ENCODE measurements at regions not wholly inside any gene's neighbourhood (a gene's known extent, or its start where the extent isn't known, plus 50 kb on each side); places are given as distances from the start of the nearest gene placed in this dataset.
"Not testable (repeated sequence)": the region's sequence is repeated elsewhere in the genome, so short reads cannot be mapped to it uniquely, and the experiment has no call there.

GRCh38 chr5:156004754-156005153 lies 322.2 kb upstream of the SGCD start:
- DNase-seq: no peak

GRCh38 chr5:156006026-156006647 lies 320.8 kb upstream of the SGCD start:
- DNase-seq: no peak

DNA sequence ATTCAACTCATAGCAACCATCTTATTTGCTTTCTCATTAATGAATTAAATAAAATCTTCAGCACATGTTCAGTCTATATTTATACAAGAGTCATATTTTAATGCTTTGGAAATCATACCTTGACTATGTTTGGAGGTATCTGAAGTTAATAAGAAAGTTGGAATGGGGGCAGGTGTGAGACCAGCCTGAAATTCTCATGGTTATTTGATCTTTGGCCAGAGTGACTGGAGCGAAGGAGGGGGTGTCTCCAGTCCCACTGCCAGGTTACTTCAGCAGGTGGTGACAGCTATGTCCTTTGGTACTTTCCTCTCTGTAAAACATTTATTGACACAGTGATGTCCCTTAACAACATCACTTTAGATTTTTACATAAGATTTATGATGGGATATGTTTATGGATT lies 318.1 kb upstream of the SGCD start:
- DNase-seq: no peak

- no peak for DNase-seq
Observed at GRCh38 chr5:156009583-156009982, 317.4 kb upstream of the SGCD start.

GRCh38 chr5:156015137-156015536 lies 311.8 kb upstream of the SGCD start:
- DNase-seq: no peak

DNA sequence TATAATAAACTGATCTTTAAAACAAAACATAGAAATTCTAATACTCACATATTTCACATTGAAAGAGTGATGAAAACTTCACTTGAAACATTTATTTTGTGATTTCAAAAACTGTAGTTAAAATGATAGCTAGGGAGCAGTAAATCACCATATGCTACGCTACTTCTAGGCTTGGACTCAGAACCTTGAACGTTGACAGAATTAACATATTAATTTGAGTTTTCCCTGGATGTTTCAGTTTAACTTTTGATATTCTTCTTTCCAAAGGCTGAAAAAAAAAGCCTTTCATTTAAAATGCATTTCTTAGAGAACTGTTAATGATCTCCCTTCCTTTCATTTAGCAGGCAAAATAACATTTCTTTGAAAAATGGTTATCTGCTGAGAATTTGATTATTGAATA lies 307.8 kb upstream of the SGCD start:
- no peak for DNase-seq

GRCh38 chr5:156019571-156020180 lies 307.3 kb upstream of the SGCD start:
- no peak for DNase-seq

GRCh38 chr5:156020647-156021046 lies 306.3 kb upstream of the SGCD start:
- DNase-seq: no peak

DNA sequence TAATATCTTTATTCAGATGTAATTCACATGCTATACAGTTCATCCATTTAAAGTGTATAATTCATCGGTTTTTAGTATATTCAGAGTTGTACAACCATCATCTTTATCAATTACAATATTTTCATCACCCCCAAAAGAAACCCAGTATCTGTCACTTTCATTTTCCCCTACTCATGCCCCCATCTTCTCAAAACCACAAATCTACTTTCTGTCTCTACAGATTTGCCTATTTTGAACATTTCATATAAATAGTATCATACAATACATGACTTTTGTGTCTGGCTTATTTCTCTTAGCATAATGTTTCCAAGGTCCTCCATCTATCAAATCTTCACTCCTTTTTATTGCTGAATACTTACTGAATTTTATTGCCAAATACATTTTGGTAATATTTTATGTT lies 305.1 kb upstream of the SGCD start:
- no peak for DNase-seq

DNA sequence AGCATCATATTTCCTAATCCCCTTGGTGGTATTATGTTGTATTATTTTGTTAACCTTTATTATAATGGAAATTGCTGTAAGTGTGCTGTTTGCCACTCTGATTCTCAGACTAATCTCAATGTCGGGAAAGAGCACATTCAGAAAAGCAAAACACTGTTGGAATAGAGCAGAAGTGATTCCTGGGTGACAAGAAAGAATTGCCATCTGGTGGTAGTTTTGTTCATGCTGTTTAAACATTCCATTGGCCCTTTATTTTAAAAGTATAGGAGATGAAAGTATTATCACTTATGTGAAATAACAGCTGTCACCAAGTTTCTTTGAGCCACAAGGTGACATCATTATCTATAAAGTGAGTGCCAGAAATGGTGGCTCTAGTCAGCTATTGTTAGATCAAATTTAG lies 301.3 kb upstream of the SGCD start:
- no peak for DNase-seq

GRCh38 chr5:156031181-156031580 lies 295.8 kb upstream of the SGCD start:
- no peak for DNase-seq

DNA sequence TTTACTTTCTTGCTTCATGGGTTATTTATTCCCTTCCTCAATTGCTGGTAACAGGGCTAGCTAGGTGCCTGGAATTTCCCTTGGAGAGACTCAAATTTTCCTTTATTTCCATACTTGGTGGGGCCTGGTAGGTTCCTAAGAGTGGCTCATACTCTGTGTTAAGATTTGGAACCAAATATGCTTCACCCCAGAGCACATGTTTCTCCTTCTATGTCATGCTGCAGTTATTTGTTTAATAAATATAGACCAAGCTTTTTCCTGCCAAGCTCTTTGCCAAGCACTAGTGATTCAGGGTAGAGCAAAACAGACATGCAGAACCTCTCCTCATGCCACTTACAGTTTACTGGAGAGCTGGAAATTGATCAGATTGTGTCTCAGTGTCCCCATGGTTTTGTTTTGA lies 290.3 kb upstream of the SGCD start:
- DNase-seq: peak; percentile 57

DNA sequence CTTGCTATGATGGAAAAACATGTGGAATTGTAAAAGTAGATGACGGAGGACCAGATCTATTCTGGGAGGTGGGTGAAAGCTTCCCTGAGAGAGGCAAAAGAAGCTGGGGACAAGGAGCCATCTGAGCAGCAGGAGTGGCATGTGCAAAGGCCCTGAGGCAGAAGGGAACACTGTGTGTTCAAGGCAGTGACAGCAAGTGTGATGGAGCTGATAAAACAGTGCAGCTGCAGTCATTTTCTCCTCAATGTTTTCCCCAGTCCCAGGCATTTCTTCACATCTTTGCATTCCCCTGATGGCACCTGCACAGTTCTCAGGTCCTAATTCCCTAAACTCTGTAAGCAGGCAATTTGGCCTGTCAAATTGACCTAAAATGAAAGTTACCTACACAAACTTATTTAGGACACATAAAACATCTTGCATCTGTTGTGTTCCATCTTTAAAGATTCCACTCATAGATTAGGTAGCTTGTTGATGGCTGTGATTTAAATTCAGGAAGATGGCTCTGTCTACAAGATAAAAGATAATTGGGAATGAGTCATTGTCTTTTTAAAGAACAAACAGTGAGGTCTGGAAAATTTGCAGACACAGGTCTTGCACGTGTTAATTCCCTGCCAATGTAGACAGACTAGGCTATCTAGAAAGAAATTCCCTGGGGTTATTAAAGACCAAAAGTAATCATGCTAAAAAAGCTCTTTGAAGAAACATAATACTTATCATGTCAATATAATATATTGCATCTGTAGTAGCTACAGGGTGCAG lies 289.6 kb upstream of the SGCD start:
- DNase-seq: peak; percentile 27

- DNase-seq: no peak
Observed at GRCh38 chr5:156042726-156043125, 284.2 kb upstream of the SGCD start.

GRCh38 chr5:156043351-156043750 lies 283.6 kb upstream of the SGCD start:
- DNase-seq: no peak

DNA sequence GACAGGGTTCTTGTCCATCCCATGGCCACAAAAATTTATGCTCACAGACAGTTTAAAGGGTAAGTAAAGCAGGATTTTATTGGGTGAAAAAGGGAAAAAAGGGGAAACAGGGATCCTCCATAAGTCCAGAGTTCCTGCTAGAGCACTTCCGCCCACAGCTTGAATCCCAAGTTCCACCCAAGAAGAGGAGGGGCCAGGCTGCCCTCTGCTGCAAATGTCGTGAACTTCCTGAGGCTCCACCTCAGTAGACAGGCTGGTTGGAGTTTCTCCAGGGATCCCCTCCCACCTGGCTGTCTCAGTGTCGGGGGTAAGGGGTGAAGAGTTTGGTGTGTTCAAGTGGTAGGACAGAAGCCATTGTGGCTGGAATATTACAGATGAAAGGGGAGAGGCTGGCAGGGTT lies 275.0 kb upstream of the SGCD start:
- DNase-seq: no peak

DNA sequence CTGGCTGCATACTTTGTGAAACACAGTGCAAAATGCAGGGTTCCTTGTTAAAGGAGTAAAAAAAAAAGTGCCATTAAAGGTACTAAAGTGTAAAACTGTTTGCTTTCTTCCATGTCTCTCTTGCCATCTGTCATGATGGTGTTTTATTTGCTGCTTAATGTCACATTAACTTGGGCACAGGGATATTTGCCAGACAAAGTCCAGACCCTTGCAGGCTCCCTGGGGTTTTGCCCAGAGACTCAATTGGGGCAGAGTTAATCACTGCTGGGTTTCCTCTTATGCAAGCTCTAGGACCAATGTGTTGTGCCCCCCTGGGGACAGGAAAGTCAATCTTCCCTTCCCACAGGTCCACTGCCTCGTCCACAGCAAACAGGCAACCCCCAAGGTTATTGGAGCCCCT lies 274.3 kb upstream of the SGCD start:
- no peak for DNase-seq

DNA sequence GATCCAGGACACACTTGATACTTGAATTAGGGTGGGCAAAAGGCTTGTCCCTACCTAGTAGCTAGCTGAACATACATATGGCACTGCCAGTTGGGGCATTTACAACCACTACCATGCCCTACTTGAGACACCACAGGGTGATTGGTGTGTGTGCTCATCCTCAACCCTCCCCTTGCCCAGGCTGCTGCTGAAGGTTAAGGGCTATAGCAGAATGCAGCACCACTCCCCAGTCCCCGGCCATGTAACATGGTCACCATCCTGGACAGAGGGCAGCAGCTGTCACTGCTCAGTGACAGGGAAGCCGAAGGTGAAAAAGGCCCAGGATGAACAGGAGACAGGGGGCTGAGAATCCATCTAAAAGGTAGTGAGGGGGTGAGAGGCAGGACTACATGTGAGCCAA lies 273.9 kb upstream of the SGCD start:
- DNase-seq: no peak

- no peak for DNase-seq
Observed at GRCh38 chr5:156076912-156077311, 250.1 kb upstream of the SGCD start.

- peak; percentile 11 for DNase-seq
Observed at GRCh38 chr5:156087577-156088110, 239.3 kb upstream of the SGCD start.

GRCh38 chr5:156089955-156090940 lies 236.7 kb upstream of the SGCD start:
- not testable (repeated sequence) for DNase-seq

DNA sequence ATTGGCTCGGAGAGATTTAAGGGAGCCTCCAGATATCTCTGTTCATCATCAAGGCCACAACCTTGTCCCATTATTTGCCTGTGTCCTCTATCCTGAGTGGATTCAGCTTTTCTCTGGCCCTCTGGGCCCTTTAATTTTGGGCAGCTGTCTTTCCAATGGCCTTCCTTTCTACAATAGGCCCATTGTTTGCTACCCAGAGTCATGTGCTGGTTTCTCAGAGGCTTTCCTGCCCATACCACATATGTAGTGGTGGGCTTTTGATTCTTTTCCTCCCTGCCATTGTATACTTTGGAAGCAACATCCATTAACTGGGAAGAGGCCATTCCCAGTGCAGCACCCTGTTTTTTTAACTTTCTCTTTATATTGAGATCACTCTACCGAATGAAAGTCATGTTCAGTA lies 233.9 kb upstream of the SGCD start:
- no peak for DNase-seq

GRCh38 chr5:156094001-156094400 lies 233.0 kb upstream of the SGCD start:
- peak; percentile 60 for DNase-seq

All from fibroblast of skin of right quadriceps (primary cell).